Peyer's patch (tissue), 4 donors: ENCODE measurements at regions not wholly inside any gene's neighbourhood (a gene's known extent, or its start where the extent isn't known, plus 50 kb on each side); places are given as distances from the start of the nearest gene placed in this dataset.

Experiments used
- DNase-seq, 3 donors: peaks; one replicate each; pipeline ENCODE4 v3.0.0-alpha.2; 2017 to 2019
- H3K27ac ChIP-seq, 4 donors: fragments of 200-600 bp; sonication (generic); one replicate each; pipeline ENCODE4 v1.5.1; 2016 to 2019
- H3K27me3 ChIP-seq, 2 donors: fragments of 200-600 bp; sonication (generic); one replicate each; pipeline ENCODE4 v1.5.1; 2019
- H3K36me3 ChIP-seq, 3 donors: fragments of 200-600 bp; sonication (generic); one replicate each; pipeline ENCODE4 v1.5.1; 2016 to 2019
- H3K4me1 ChIP-seq, 4 donors: fragments of 200-600 bp; sonication (generic); one replicate each; pipeline ENCODE4 v1.5.1; 2016 to 2019
- H3K4me3 ChIP-seq, 4 donors: fragments of 200-600 bp; sonication (generic); 1 replicate in 3 of 4; 2 replicates in 1 of 4; pipeline ENCODE4 v1.5.1; 2016 to 2019; ENCODE audit warnings: mild to moderate bottlenecking in 1 of 4
- H3K9me3 ChIP-seq, 4 donors: fragments of 200-600 bp; sonication (generic); one replicate each; pipeline ENCODE4 v1.5.1; 2016 to 2019; ENCODE audit warnings: mild to moderate bottlenecking in 1 of 4
- POLR2A ChIP-seq, 2 donors: fragments of 450-650 bp; IDR thresholded peaks; one replicate each; pipeline ENCODE4 v1.5.1; 2017; ENCODE audit warnings: antibody characterized with exemption in 2 of 2, mild to moderate bottlenecking in 2 of 2, moderate library complexity in 2 of 2
- TF ChIP-seq, protein P1 (sequence below), 6 experiments: fragments of 450-650 bp in 4 of 6; fragments of 200-600 bp in 2 of 6; sonication (generic) in 1 of 6; IDR thresholded peaks; one replicate each; pipeline ENCODE4 v1.5.1; 2017 to 2019; ENCODE audit warnings: antibody characterized with exemption in 6 of 6, mild to moderate bottlenecking in 3 of 6, moderate library complexity in 1 of 6

DNA sequence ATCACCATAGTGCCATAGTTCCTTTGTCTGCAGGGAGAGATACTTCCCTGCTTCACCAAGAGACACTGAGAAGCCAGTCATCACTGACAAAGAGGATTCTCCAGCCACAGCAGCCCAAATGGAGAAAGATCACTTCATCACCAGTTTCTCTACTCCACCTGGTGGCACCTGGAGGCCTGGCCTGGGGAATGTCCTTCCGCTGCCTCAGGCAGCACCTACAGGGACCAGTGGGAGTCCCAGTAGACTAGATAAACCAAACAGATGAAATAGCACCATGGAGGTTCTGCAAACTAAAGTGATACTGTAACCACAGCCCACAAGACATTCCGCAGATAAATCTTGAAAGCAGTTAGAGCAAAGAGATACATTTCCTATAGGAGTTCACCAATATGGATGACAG, 266.5 kb downstream of the C6orf118 start:
- TF ChIP-seq, protein P1, sequence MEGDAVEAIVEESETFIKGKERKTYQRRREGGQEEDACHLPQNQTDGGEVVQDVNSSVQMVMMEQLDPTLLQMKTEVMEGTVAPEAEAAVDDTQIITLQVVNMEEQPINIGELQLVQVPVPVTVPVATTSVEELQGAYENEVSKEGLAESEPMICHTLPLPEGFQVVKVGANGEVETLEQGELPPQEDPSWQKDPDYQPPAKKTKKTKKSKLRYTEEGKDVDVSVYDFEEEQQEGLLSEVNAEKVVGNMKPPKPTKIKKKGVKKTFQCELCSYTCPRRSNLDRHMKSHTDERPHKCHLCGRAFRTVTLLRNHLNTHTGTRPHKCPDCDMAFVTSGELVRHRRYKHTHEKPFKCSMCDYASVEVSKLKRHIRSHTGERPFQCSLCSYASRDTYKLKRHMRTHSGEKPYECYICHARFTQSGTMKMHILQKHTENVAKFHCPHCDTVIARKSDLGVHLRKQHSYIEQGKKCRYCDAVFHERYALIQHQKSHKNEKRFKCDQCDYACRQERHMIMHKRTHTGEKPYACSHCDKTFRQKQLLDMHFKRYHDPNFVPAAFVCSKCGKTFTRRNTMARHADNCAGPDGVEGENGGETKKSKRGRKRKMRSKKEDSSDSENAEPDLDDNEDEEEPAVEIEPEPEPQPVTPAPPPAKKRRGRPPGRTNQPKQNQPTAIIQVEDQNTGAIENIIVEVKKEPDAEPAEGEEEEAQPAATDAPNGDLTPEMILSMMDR (IDR thresholded peaks at IDR 0.05) = no peak
- no peak for TF ChIP-seq POLR2A (IDR thresholded peaks at IDR 0.05)
- Histone ChIP-seq H3K36me3 (no peaks in the 10 kb centered on the region), H3K9me3 (peaks cover 0 to 7% (median 0%) of the 10 kb centered on the region in 4 donors), H3K4me1 (no peaks in the 10 kb centered on the region), H3K27ac (no peak overlapping the region), H3K27me3 (no peaks in the 10 kb centered on the region), H3K4me3 (no peak overlapping the region)
- DNase-seq = no peak

DNA sequence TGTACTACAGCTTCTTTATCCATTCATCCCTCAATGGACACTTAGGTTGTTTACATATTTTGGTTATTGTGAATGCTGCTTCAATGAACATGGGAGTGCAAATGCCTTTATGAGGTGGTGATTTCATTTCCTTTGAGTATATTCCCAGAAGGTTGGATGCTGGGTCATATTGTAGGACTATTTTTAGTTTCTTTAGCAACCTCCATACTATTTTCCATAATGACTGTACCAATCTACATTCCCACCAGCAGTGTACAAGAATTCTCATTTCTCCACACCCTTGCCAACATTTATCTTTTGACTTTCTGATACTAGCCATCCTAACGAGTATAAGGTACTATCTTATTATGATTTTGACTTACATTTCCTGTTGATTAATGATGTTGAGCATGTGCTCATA, 269.0 kb downstream of the C6orf118 start:
- H3K4me1 ChIP-seq = no peaks in the 10 kb centered on the region
- TF ChIP-seq, protein P1 (IDR thresholded peaks at IDR 0.05) = no peak
- TF ChIP-seq POLR2A (IDR thresholded peaks at IDR 0.05) = no peak
- no peak for DNase-seq
- no peak overlapping the region for H3K27ac ChIP-seq
- no peak overlapping the region for H3K4me3 ChIP-seq
- H3K9me3 ChIP-seq = peaks cover 0 to 3% (median 0%) of the 10 kb centered on the region in 4 donors
- H3K27me3 ChIP-seq = no peaks in the 10 kb centered on the region
- H3K36me3 ChIP-seq = no peaks in the 10 kb centered on the region

DNA sequence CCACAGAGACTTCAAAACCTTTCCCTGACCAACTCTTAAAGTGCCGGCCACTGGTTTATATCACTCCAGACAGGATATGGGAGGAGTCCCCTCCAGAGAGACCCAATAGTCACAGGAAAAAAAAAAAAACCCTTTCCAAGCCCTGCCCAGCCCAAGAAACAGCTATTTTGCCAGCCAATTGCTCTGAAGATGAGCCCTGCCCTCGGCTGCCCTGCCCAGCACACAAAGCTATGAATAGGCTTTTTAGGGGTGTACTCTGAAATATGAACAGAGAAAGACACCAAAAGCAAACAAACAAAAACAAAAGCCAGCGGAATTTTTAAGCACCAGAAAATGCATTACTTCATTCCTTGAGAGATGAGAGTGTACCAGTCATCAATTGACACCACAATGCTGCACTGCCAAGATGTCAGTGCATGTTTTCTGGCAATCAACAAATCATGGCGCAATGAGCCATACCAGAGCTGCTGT, 275.1 kb downstream of the C6orf118 start:
- no peak for DNase-seq
- no peak overlapping the region for H3K4me3 ChIP-seq
- TF ChIP-seq POLR2A (IDR thresholded peaks at IDR 0.05) = no peak
- TF ChIP-seq, protein P1 (IDR thresholded peaks at IDR 0.05) = no peak
- no peaks in the 10 kb centered on the region for H3K9me3 ChIP-seq
- no peaks in the 10 kb centered on the region for H3K4me1 ChIP-seq
- H3K27ac ChIP-seq = no peak overlapping the region
- no peaks in the 10 kb centered on the region for H3K36me3 ChIP-seq
- H3K27me3 ChIP-seq = no peaks in the 10 kb centered on the region

DNA sequence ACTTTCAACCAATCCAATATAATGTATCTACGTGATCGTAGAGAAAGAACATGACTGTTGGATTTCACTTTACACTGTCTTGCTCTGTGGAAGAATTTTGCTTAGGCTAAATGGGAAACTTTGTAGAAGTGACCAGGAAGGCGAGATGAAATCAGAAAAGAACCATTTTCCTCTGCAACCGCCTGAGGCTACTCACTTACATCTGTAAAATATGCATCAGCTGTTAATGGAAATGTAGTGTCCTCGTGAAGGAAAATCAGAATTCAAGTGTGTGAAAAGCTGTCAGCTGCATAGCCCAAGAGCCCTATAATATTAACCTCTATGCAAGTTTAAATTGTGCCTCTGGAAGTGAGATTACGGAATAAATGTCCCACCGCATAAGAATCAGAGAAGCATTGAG, 277.9 kb downstream of the C6orf118 start:
- Histone ChIP-seq H3K27ac (no peak overlapping the region), H3K4me3 (no peak overlapping the region), H3K9me3 (no peaks in the 10 kb centered on the region), H3K27me3 (no peaks in the 10 kb centered on the region), H3K36me3 (no peaks in the 10 kb centered on the region), H3K4me1 (no peaks in the 10 kb centered on the region)
- TF ChIP-seq POLR2A (IDR thresholded peaks at IDR 0.05) = no peak
- TF ChIP-seq, protein P1 (IDR thresholded peaks at IDR 0.05) = no peak
- no peak for DNase-seq

DNA sequence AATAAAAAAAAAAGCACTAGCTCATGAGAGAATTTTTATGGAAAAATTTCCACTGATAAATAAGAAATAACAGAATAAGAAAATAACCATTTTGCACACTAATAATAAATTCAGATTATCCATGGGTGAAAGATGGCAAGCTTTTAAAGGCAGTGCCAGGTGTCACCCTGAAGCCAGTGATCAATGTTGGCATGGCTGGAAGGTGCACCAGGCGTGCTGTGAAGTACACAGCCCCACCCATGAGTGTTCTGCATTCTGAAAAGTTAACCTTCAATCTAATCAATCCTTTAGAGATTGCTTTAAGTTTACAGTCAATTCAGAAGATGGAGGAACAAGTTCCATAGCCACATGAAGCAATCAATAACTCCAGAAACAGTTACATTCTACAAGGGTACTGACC, 284.4 kb downstream of the C6orf118 start:
- H3K4me3 ChIP-seq = no peak overlapping the region
- no peak for TF ChIP-seq POLR2A (IDR thresholded peaks at IDR 0.05)
- TF ChIP-seq, protein P1 (IDR thresholded peaks at IDR 0.05) = no peak
- no peak overlapping the region for H3K27ac ChIP-seq
- no peak for DNase-seq
- H3K4me1 ChIP-seq = no peaks in the 10 kb centered on the region
- no peaks in the 10 kb centered on the region for H3K36me3 ChIP-seq
- peaks cover 0 to 4% (median 0%) of the 10 kb centered on the region in 4 donors for H3K9me3 ChIP-seq
- H3K27me3 ChIP-seq = no peaks in the 10 kb centered on the region

DNA sequence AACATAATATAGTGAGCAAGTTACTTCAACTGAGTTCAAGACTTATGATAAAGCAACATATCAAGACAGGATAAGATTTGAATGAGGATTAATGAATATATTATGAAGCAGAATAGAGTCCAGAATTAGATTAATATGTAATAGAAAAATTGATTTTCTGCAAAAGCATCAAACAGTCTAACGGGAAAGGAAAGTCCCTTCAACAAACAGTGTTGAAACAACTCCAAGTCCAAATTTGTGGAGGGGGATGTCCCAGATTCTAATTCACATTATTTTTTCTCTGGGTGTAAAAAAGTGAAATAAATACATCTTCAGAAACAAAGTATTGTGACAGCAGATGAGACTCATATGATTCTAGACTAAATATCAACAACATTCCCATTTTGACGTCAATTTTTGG, 289.7 kb downstream of the C6orf118 start:
- Histone ChIP-seq H3K4me1 (no peaks in the 10 kb centered on the region), H3K27ac (no peak overlapping the region), H3K27me3 (no peaks in the 10 kb centered on the region), H3K9me3 (peaks cover 0 to 4% (median 0%) of the 10 kb centered on the region in 4 donors), H3K4me3 (no peak overlapping the region), H3K36me3 (no peaks in the 10 kb centered on the region)
- no peak for TF ChIP-seq POLR2A (IDR thresholded peaks at IDR 0.05)
- TF ChIP-seq, protein P1 (IDR thresholded peaks at IDR 0.05) = no peak
- no peak for DNase-seq
